ENCODE measurements at regions not wholly inside any gene's neighbourhood (a gene's known extent, or its start where the extent isn't known, plus 50 kb on each side); places are given as distances from the start of the nearest gene placed in this dataset.

DNA sequence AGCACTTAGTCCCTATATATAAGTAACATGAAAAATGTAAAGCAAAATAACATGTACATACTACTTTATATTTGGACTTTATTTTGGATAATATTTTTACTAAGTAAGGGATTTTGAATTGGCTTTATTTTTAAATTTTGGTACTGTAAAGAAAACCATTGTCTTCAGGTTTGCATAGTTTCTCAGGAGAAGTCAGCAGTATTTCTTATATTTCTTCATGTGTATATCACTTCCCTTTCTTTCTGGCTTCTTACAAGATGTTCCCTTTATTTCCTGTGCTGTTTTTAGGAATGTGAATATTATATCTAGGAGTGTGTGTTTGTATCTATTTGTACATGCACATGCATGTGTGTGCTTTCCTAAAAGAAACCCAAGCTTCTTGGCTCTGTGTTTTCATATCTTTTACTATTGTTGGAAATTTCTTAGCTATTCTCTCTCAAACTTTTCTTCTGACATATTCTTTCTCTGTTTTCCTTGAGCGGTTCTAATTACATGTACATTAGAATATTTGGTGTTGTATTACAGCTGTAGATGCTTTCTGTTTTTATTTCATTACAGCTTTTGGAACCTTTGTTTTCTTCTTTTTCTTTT lies 1549.7 kb upstream of the ACVR2A start:
- no peak for ATAC-seq
- Histone ChIP-seq H3F3A (replicated peaks; ENCODE audit: low read depth) (no peaks in the 10 kb centered on the region), H3K4me1 (ENCODE audit: insufficient read depth) (no peaks in the 10 kb centered on the region), H2AFZ (no peak overlapping the region), H3K4me2 (no peak overlapping the region), H3K4me3 (no peak overlapping the region), H3K27ac (ENCODE audit: low read depth) (no peak overlapping the region), H3K36me3 (ENCODE audit: insufficient read depth) (peaks cover 9% of the 10 kb centered on the region), H4K20me1 (replicated peaks; ENCODE audit: insufficient read depth) (no peaks in the 10 kb centered on the region), H3K27me3 (ENCODE audit: insufficient read depth) (no peaks in the 10 kb centered on the region), H3K9me2 (ENCODE audit: insufficient read depth) (no peaks in the 10 kb centered on the region; the same call in 1 of the 2 replicates), H3K79me2 (replicated peaks; ENCODE audit: insufficient read depth) (no peaks in the 10 kb centered on the region)
- DNase-seq (ENCODE audit: low spot score), result peak; percentile 27
- H3K27ac Mint-ChIP-seq, result no peak overlapping the region
- H3K36me3 Mint-ChIP-seq (ENCODE audit: low read depth), result peaks cover 23% of the 10 kb centered on the region; the same call in 2 of the 3 replicates
- H3K27me3 Mint-ChIP-seq (ENCODE audit: insufficient read depth, low read depth, poor library complexity), result peaks cover 3% of the 10 kb centered on the region
- no peak overlapping the region for H3K4me3 Mint-ChIP-seq
- H3K4me1 Mint-ChIP-seq, result no peaks in the 10 kb centered on the region
- peaks cover 37% of the 10 kb centered on the region for H3K9me3 Mint-ChIP-seq
- TF ChIP-seq, protein P1, sequence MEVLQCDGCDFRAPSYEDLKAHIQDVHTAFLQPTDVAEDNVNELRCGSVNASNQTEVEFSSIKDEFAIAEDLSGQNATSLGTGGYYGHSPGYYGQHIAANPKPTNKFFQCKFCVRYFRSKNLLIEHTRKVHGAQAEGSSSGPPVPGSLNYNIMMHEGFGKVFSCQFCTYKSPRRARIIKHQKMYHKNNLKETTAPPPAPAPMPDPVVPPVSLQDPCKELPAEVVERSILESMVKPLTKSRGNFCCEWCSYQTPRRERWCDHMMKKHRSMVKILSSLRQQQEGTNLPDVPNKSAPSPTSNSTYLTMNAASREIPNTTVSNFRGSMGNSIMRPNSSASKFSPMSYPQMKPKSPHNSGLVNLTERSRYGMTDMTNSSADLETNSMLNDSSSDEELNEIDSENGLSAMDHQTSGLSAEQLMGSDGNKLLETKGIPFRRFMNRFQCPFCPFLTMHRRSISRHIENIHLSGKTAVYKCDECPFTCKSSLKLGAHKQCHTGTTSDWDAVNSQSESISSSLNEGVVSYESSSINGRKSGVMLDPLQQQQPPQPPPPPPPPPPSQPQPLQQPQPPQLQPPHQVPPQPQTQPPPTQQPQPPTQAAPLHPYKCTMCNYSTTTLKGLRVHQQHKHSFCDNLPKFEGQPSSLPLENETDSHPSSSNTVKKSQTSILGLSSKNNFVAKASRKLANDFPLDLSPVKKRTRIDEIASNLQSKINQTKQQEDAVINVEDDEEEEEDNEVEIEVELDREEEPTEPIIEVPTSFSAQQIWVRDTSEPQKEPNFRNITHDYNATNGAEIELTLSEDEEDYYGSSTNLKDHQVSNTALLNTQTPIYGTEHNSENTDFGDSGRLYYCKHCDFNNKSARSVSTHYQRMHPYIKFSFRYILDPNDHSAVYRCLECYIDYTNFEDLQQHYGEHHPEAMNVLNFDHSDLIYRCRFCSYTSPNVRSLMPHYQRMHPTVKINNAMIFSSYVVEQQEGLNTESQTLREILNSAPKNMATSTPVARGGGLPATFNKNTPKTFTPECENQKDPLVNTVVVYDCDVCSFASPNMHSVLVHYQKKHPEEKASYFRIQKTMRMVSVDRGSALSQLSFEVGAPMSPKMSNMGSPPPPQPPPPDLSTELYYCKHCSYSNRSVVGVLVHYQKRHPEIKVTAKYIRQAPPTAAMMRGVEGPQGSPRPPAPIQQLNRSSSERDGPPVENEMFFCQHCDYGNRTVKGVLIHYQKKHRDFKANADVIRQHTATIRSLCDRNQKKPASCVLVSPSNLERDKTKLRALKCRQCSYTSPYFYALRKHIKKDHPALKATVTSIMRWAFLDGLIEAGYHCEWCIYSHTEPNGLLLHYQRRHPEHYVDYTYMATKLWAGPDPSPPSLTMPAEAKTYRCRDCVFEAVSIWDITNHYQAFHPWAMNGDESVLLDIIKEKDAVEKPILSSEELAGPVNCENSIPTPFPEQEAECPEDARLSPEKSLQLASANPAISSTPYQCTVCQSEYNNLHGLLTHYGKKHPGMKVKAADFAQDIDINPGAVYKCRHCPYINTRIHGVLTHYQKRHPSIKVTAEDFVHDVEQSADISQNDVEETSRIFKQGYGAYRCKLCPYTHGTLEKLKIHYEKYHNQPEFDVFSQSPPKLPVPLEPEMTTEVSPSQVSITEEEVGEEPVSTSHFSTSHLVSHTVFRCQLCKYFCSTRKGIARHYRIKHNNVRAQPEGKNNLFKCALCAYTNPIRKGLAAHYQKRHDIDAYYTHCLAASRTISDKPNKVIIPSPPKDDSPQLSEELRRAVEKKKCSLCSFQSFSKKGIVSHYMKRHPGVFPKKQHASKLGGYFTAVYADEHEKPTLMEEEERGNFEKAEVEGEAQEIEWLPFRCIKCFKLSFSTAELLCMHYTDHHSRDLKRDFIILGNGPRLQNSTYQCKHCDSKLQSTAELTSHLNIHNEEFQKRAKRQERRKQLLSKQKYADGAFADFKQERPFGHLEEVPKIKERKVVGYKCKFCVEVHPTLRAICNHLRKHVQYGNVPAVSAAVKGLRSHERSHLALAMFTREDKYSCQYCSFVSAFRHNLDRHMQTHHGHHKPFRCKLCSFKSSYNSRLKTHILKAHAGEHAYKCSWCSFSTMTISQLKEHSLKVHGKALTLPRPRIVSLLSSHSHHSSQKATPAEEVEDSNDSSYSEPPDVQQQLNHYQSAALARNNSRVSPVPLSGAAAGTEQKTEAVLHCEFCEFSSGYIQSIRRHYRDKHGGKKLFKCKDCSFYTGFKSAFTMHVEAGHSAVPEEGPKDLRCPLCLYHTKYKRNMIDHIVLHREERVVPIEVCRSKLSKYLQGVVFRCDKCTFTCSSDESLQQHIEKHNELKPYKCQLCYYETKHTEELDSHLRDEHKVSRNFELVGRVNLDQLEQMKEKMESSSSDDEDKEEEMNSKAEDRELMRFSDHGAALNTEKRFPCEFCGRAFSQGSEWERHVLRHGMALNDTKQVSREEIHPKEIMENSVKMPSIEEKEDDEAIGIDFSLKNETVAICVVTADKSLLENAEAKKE (CRISPR knock-in tag; IDR thresholded peaks at IDR 0.05), result no peak
- no peak for TF ChIP-seq EZH2 (IDR thresholded peaks at IDR 0.05; ENCODE audit: low read depth, unreplicated experiment)
- TF ChIP-seq EZH2phosphoT487 (IDR thresholded peaks at IDR 0.05; ENCODE audit: unreplicated experiment), result no peak
- TF ChIP-seq, protein P2, sequence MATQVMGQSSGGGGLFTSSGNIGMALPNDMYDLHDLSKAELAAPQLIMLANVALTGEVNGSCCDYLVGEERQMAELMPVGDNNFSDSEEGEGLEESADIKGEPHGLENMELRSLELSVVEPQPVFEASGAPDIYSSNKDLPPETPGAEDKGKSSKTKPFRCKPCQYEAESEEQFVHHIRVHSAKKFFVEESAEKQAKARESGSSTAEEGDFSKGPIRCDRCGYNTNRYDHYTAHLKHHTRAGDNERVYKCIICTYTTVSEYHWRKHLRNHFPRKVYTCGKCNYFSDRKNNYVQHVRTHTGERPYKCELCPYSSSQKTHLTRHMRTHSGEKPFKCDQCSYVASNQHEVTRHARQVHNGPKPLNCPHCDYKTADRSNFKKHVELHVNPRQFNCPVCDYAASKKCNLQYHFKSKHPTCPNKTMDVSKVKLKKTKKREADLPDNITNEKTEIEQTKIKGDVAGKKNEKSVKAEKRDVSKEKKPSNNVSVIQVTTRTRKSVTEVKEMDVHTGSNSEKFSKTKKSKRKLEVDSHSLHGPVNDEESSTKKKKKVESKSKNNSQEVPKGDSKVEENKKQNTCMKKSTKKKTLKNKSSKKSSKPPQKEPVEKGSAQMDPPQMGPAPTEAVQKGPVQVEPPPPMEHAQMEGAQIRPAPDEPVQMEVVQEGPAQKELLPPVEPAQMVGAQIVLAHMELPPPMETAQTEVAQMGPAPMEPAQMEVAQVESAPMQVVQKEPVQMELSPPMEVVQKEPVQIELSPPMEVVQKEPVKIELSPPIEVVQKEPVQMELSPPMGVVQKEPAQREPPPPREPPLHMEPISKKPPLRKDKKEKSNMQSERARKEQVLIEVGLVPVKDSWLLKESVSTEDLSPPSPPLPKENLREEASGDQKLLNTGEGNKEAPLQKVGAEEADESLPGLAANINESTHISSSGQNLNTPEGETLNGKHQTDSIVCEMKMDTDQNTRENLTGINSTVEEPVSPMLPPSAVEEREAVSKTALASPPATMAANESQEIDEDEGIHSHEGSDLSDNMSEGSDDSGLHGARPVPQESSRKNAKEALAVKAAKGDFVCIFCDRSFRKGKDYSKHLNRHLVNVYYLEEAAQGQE (IDR thresholded peaks at IDR 0.05; ENCODE audit: unreplicated experiment), result no peak
- no peak for TF ChIP-seq NANOG (IDR thresholded peaks at IDR 0.05; ENCODE audit: borderline replicate concordance)
- no peak for TF ChIP-seq JUNB (IDR thresholded peaks at IDR 0.05; ENCODE audit: unreplicated experiment)
- TF ChIP-seq STAT1 (IDR thresholded peaks at IDR 0.05; ENCODE audit: unreplicated experiment), result no peak
- TF ChIP-seq, protein P3, sequence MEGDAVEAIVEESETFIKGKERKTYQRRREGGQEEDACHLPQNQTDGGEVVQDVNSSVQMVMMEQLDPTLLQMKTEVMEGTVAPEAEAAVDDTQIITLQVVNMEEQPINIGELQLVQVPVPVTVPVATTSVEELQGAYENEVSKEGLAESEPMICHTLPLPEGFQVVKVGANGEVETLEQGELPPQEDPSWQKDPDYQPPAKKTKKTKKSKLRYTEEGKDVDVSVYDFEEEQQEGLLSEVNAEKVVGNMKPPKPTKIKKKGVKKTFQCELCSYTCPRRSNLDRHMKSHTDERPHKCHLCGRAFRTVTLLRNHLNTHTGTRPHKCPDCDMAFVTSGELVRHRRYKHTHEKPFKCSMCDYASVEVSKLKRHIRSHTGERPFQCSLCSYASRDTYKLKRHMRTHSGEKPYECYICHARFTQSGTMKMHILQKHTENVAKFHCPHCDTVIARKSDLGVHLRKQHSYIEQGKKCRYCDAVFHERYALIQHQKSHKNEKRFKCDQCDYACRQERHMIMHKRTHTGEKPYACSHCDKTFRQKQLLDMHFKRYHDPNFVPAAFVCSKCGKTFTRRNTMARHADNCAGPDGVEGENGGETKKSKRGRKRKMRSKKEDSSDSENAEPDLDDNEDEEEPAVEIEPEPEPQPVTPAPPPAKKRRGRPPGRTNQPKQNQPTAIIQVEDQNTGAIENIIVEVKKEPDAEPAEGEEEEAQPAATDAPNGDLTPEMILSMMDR (conservative IDR thresholded peaks at IDR 0.05; ENCODE audit: low read depth in 2 of 2), result no peak
- TF ChIP-seq ZNF114 (CRISPR knock-in tag; IDR thresholded peaks at IDR 0.05), result no peak
- no peak for TF ChIP-seq POLR2AphosphoS5 (IDR thresholded peaks at IDR 0.05; ENCODE audit: low read depth)
- TF ChIP-seq ZNF331 (CRISPR knock-in tag; IDR thresholded peaks at IDR 0.05; ENCODE audit: low read depth), result no peak
- TF ChIP-seq CREB1 (CRISPR knock-in tag; IDR thresholded peaks at IDR 0.05; ENCODE audit: low read depth), result no peak
- TF ChIP-seq, protein P4, sequence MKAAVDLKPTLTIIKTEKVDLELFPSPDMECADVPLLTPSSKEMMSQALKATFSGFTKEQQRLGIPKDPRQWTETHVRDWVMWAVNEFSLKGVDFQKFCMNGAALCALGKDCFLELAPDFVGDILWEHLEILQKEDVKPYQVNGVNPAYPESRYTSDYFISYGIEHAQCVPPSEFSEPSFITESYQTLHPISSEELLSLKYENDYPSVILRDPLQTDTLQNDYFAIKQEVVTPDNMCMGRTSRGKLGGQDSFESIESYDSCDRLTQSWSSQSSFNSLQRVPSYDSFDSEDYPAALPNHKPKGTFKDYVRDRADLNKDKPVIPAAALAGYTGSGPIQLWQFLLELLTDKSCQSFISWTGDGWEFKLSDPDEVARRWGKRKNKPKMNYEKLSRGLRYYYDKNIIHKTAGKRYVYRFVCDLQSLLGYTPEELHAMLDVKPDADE (IDR thresholded peaks at IDR 0.05), result no peak

All from GM23338 (cell line).